ENCODE measurements at regions not wholly inside any gene's neighbourhood (a gene's known extent, or its start where the extent isn't known, plus 50 kb on each side); places are given as distances from the start of the nearest gene placed in this dataset.

DNA sequence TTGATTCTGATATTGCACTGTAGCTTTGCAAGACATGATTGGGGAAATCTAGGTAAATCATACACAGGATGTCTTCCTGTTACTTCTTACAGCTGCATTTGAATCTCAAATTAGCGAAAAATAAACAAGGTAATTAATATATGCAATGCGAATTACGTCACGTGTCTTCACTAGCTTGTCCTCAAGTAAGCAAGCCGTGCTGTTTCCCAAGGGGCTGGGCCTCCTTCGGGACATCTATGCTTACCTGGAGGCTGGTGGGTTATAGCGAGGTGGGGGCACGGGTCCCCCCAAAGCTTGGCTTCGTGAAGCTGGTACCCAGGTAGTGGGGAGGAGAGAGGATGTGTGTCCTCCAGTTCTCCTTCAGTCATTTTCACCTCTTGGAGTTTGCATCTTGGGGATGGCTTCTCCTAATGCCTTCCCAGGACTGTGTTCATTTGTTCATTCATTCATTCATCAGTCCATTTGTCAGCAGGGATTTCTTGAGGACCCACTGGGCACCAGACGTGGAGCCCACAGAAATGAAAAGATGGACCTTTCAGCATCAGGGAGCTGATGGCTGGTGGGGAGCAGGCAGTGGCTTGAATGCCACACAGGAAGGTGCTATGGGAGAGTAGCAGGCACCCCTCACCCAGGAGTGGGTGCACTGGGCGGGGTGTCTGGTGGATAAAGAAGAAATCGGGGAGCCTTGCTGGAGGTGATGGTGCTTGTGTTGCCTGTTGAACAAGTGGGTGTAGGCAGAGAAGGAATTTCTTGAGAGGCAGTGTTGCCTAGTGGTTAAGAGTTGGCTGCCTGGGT lies 155.1 kb downstream of the GLI2 start:
- DNase-seq (ENCODE audit: low read depth), result no peak

GRCh38 chr2:120892271-120892966 lies 156.8 kb downstream of the GLI2 start:
- H3K4me3 ChIP-seq (ENCODE audit: low read depth, low read length), result no peak overlapping the region
- DNase-seq (ENCODE audit: low read depth), result no peak

More for the DNA sequence above, 155.1 kb downstream of the GLI2 start:
- H3K4me3 ChIP-seq (ENCODE audit: low read depth, low read length), result no peak overlapping the region

DNA sequence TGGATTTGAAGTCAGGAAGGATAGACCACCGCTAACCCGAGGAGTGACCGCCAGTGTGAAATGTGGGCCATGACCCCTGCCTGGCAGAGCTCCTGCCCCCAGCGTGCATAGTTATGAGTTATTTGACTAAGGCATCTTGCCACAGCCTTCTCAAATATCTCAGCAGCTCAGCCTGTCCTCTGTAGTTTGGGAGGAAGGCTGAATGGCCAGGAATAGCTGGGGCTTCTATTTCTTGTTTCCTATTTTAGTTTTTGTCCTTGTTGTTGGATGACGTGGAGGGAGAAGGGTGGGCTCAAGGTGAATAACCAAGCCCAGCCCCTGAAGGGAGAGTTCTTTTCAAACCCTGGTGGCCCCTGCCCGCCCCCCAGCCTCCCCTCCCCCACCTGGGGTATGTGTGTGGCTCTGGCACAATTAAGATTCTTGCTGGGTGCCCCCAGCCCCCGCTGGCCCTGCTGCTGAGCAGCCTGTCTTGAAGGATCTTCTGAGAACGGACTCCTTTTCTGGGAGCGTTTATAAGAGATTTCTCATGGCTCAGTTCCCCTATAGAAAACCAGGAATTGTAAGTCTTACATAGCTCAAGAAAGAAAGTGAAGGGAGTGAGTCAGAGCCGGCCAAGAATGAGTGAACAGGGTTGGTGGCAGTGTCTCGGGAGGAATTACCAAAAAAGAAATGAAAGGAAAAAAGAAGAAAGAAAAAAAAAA lies 157.4 kb downstream of the GLI2 start:
- H3K4me3 ChIP-seq (ENCODE audit: low read depth, low read length), result no peak overlapping the region
- no peak for DNase-seq (ENCODE audit: low read depth)

GRCh38 chr2:120893811-120894584 lies 158.3 kb downstream of the GLI2 start:
- DNase-seq (ENCODE audit: low read depth), result no peak
- H3K4me3 ChIP-seq (ENCODE audit: low read depth, low read length), result no peak overlapping the region

GRCh38 chr2:120894966-120895365 lies 159.3 kb downstream of the GLI2 start:
- no peak overlapping the region for H3K4me3 ChIP-seq (ENCODE audit: low read depth, low read length)
- DNase-seq (ENCODE audit: low read depth), result no peak

DNA sequence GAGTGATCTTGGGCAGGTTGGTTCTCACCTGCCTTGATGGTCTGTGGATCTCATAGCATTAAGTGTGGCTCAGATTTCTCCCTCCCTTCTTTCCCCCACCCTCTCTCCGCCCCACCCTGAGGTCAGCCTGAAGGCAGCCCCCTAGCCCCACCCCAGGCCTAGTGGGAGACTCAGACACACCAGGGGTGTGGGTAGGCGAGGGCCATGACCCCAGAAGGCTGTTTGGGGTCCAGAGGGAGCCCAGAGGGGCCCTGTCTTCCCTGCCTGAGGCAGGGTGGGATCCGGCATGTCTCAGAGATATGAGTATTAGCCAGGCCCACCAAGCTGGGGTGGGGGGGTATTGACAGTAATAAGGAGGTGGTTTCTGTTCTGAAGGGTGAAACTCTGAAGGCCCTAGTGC lies 160.5 kb downstream of the GLI2 start:
- H3K4me3 ChIP-seq (ENCODE audit: low read depth, low read length), result no peak overlapping the region
- DNase-seq (ENCODE audit: low read depth), result no peak

DNA sequence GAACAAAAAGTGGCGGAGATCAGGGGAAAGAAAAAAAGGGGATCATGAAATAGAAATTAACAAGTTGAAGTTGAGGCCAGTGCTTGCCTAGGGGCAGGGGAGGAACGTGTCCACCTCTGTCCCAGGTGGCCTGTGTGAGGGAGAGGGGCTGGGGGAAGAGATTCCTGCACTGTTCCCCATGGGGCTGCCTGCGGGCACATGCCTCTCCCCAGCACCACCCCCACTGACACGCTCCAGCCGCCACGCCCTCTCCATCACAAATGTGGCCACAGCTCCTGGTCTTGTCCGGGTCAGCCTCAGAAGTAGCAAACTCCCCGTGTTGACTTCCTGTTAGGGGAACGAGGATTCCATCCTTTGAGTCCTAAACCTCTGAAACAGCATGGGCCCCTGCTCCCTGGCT lies 161.2 kb downstream of the GLI2 start:
- no peak for DNase-seq (ENCODE audit: low read depth)

DNA sequence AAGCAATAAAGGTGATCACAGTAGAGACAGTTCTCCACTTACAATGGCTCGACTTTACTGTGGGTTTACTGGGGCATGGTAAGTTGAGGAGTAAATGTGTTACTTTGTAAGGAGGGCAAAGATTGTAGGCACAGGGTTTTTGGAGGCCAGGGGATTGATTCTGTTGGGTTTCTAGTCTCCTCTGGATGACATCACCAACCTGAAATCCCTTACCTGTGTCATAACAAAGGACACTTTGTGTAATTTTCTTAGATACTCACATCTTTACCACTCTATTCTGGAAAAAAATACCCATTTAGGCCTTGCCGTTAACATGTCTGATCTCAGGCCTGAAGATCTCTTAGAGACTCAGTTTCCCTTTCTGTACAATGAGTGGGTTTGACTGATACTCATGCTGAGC lies 161.7 kb downstream of the GLI2 start:
- no peak for DNase-seq (ENCODE audit: low read depth)
- H3K4me3 ChIP-seq (ENCODE audit: low read depth, low read length), result no peak overlapping the region

More for the DNA sequence above, 161.2 kb downstream of the GLI2 start:
- H3K4me3 ChIP-seq (ENCODE audit: low read depth, low read length), result no peak overlapping the region

- no peak overlapping the region for H3K4me3 ChIP-seq (ENCODE audit: low read depth, low read length)
- DNase-seq (ENCODE audit: low read depth), result no peak
Observed at GRCh38 chr2:120898496-120898895, 162.8 kb downstream of the GLI2 start.

GRCh38 chr2:120898961-120899750 lies 163.5 kb downstream of the GLI2 start:
- no peak overlapping the region for H3K4me3 ChIP-seq (ENCODE audit: low read depth, low read length)
- DNase-seq (ENCODE audit: low read depth), result no peak

GRCh38 chr2:120899771-120900170 lies 164.1 kb downstream of the GLI2 start:
- no peak for DNase-seq (ENCODE audit: low read depth)
- no peak overlapping the region for H3K4me3 ChIP-seq (ENCODE audit: low read depth, low read length)

- DNase-seq (ENCODE audit: low read depth), result no peak
- no peak overlapping the region for H3K4me3 ChIP-seq (ENCODE audit: low read depth, low read length)
Observed at GRCh38 chr2:120901201-120901600, 165.5 kb downstream of the GLI2 start.

DNA sequence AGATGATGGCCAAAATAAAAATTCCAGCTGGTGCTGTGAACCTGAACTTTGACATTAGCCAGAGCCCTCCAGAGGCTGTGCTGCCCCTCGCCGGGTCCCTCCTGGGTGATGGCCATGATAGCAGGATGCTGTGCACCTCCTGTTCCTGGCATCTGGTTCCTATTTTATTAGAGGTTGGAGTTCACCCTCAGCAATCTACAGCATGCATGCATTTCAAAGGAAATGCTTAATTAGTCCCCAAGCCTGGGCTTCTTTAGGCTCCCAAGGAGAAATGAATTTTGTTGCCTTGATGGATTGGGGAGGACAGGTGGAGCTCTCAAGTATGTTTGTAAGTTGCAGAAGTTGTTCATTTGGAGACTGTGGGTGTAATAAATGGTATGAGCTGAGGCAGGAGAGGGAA lies 166.9 kb downstream of the GLI2 start:
- DNase-seq (ENCODE audit: low read depth), result no peak
- H3K4me3 ChIP-seq (ENCODE audit: low read depth, low read length), result no peak overlapping the region

DNA sequence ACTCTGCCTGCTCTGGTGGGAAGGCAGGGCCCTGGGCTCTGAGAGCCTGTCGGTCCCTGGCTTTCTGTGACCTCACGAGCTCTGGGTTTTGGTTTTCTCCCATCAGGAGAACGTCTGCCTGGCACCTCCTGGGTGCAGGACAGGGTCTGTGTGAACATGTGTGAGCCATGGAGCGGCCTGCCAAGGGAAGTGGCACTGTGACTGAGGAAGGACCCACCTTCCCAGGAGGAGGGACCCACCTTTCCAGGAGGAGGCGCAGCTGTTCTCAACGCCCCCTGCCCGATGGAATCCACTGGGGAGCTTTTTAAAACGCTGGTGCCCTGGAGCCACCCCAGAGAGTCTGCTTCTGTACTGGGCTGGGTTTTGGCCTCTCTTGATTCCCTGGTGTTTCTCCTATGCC lies 168.7 kb downstream of the GLI2 start:
- H3K4me3 ChIP-seq (ENCODE audit: low read depth, low read length), result no peak overlapping the region
- no peak for DNase-seq (ENCODE audit: low read depth)

GRCh38 chr2:120904830-120905234 lies 169.2 kb downstream of the GLI2 start:
- H3K4me3 ChIP-seq (ENCODE audit: low read depth, low read length), result no peak overlapping the region
- DNase-seq (ENCODE audit: low read depth), result no peak

DNA sequence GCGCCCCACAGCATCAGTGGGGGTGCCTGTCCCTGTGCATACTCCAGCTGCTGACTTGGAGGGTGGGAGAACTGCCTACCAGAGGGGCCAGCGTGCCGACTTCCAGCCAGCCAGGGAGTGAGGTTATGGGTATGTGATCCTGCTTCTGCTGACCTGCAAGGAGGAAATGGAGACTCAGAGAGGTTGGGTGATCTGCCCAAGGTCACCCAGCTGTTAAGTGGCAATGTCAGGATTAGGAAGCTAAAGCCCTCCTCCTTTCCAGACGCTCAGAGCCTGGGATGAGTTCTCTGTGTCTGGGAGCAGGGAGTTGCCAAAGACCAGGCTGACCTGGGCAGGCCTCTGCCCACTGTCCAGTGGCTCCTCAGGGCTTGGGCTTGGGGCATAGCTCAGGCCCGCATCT lies 169.6 kb downstream of the GLI2 start:
- no peak overlapping the region for H3K4me3 ChIP-seq (ENCODE audit: low read depth, low read length)
- no peak for DNase-seq (ENCODE audit: low read depth)

- no peak for DNase-seq (ENCODE audit: low read depth)
- no peak overlapping the region for H3K4me3 ChIP-seq (ENCODE audit: low read depth, low read length)
Observed at GRCh38 chr2:120905824-120906571, 170.3 kb downstream of the GLI2 start.

DNA sequence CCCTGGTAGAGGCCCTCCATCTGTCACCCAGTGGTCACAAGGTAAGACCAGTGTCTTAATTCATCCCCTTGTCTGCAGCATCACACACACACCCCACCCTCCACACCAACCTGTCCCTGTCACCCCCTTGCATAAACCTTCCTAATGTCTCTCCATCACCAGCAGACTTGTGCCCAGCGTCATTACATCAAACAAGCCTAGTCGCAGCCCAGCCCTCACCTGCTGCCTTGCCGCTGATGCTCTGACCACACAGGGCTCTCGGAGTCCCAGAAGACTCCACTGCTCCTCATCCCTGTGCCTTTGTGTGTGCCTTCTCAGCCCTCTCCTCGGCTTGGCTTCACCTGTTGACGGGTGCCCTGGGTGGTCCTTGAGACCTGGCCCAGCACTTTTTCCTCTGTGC lies 171.2 kb downstream of the GLI2 start:
- H3K4me3 ChIP-seq (ENCODE audit: low read depth, low read length), result no peak overlapping the region
- no peak for DNase-seq (ENCODE audit: low read depth)

Data from skeletal muscle cell (primary cell).